ENCODE measurements at regions not wholly inside any gene's neighbourhood (a gene's known extent, or its start where the extent isn't known, plus 50 kb on each side); places are given as distances from the start of the nearest gene placed in this dataset.

DNA sequence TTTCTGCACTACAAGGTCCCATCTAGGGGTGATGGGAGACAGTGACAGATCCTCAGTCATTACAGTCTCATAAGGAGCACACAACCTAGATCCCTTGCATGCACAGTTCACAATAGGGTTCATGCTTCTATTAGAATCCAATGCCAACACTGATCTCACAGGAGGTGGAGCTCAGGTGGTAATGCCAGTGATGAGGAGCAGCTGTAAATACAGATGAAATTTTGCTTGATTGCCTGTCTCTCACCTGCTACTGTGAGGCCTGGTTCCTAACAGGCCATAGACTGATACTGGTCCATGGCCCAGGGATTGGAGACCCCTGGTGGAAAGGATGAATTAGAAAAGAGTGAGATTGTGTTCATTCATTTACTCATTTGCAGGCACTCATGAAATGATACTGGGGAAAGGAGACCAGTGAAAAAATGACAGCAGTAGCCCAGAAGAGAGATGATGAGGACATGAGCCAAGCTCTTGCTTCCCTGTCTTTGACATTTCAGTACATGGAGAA lies 251.6 kb upstream of the DUSP10 start:
- Histone ChIP-seq H3K9me3 (no peaks in the 10 kb centered on the region), H3K27me3 (replicated peaks; ENCODE audit: insufficient read depth) (no peaks in the 10 kb centered on the region), H3K4me3 (no peak overlapping the region), H3K4me1 (replicated peaks) (no peaks in the 10 kb centered on the region), H3K36me3 (no peaks in the 10 kb centered on the region), H3K27ac (no peak overlapping the region)
- intact Hi-C loops (cut with DNase I): no loop called here
- DNase-seq (ENCODE audit: low spot score): no peak
- TF ChIP-seq POLR2A (IDR thresholded peaks at IDR 0.05) (no peak), POLR2AphosphoS5 (IDR thresholded peaks at IDR 0.05) (no peak)
- TF ChIP-seq, protein P1, sequence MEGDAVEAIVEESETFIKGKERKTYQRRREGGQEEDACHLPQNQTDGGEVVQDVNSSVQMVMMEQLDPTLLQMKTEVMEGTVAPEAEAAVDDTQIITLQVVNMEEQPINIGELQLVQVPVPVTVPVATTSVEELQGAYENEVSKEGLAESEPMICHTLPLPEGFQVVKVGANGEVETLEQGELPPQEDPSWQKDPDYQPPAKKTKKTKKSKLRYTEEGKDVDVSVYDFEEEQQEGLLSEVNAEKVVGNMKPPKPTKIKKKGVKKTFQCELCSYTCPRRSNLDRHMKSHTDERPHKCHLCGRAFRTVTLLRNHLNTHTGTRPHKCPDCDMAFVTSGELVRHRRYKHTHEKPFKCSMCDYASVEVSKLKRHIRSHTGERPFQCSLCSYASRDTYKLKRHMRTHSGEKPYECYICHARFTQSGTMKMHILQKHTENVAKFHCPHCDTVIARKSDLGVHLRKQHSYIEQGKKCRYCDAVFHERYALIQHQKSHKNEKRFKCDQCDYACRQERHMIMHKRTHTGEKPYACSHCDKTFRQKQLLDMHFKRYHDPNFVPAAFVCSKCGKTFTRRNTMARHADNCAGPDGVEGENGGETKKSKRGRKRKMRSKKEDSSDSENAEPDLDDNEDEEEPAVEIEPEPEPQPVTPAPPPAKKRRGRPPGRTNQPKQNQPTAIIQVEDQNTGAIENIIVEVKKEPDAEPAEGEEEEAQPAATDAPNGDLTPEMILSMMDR (IDR thresholded peaks at IDR 0.05): no peak

DNA sequence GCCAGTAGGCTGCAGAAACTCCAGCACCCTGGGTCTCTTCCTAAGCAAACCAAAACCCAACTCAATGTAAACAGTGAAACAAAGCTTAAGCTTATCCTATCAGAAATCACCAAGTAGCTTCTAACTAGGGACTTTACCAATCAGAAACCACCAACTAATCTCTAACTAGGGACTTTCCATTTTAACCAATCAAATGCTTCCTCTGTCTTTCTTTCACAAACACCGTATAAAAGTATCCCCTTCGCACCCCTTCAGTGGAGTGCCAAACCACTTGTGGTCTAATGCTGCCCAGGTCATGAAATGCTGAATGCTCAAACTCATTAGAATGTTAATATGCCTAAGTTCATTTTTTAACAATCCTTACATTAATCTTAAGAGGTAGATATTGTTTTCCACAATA lies 250.5 kb upstream of the DUSP10 start:
- H3K27ac ChIP-seq: no peak overlapping the region
- no peak for DNase-seq (ENCODE audit: low spot score)
- H3K27me3 ChIP-seq (replicated peaks; ENCODE audit: insufficient read depth): no peaks in the 10 kb centered on the region
- no peak overlapping the region for H3K4me3 ChIP-seq
- H3K9me3 ChIP-seq: no peaks in the 10 kb centered on the region
- WGBS: 90% methylated on average over 2 of the region's 2 CpGs
- no peaks in the 10 kb centered on the region for H3K4me1 ChIP-seq (replicated peaks)
- no peaks in the 10 kb centered on the region for H3K36me3 ChIP-seq
- TF ChIP-seq POLR2A (IDR thresholded peaks at IDR 0.05) (no peak), POLR2AphosphoS5 (IDR thresholded peaks at IDR 0.05) (no peak)
- TF ChIP-seq, protein P1 (IDR thresholded peaks at IDR 0.05): no peak
- intact Hi-C loops (cut with DNase I): no loop called here

DNA sequence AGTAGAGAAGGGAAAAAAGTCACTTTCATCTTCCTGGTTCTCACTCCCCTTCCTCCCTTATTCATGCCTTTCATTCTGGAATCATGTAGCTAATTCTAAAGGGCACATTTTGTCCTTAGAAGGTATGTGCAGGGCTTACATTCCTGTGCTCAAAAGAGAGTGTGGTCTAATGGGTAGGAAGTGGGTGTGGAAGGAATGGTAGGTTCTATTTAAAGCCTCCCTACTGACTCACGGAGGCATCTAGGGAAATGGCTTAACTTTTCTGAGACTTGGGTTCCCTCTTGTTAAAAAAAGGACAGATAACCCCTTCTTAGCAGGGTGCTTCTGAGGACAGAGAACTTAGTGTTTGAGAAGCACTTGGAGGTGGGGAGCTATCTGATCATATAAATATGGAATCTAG lies 249.3 kb upstream of the DUSP10 start:
- TF ChIP-seq, protein P1 (IDR thresholded peaks at IDR 0.05): no peak
- no peaks in the 10 kb centered on the region for H3K9me3 ChIP-seq

DNA sequence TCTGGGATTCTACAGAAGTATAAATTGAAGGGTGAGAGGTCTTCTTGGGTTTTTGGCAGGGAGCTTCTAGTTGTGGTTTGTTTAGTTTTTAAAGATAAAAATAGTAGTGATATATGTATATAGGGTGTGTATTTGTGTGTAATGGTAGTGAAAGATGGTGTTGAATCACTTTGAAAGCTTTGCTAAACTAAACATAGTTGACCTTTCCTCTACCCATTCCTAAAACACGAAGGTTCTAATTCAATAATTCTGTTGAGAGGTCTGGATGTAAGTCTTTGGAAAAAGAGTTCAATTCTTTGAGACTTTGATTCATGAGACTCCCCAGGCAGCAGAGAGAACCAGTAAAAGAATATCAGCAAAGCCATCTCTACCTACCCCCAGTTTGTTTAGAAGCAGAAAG lies 247.9 kb upstream of the DUSP10 start:
- Histone ChIP-seq H3K9me3 (no peaks in the 10 kb centered on the region), H3K4me3 (no peak overlapping the region), H3K27ac (no peak overlapping the region), H3K36me3 (no peaks in the 10 kb centered on the region), H3K4me1 (replicated peaks) (no peaks in the 10 kb centered on the region), H3K27me3 (replicated peaks; ENCODE audit: insufficient read depth) (no peaks in the 10 kb centered on the region)
- DNase-seq (ENCODE audit: low spot score): no peak
- intact Hi-C loops (cut with DNase I): no loop called here
- TF ChIP-seq POLR2AphosphoS5 (IDR thresholded peaks at IDR 0.05) (no peak), POLR2A (IDR thresholded peaks at IDR 0.05) (no peak)
- TF ChIP-seq, protein P1 (IDR thresholded peaks at IDR 0.05): no peak
- 53% methylated on average over 1 of the region's 1 CpG for WGBS

More for the DNA sequence above, 249.3 kb upstream of the DUSP10 start:
- intact Hi-C loops (cut with DNase I): no loop called here
- 57% methylated on average over 1 of the region's 1 CpG for WGBS
- Histone ChIP-seq H3K4me3 (no peak overlapping the region), H3K27ac (no peak overlapping the region), H3K36me3 (no peaks in the 10 kb centered on the region), H3K27me3 (replicated peaks; ENCODE audit: insufficient read depth) (no peaks in the 10 kb centered on the region), H3K4me1 (replicated peaks) (no peaks in the 10 kb centered on the region)
- DNase-seq (ENCODE audit: low spot score): no peak

DNA sequence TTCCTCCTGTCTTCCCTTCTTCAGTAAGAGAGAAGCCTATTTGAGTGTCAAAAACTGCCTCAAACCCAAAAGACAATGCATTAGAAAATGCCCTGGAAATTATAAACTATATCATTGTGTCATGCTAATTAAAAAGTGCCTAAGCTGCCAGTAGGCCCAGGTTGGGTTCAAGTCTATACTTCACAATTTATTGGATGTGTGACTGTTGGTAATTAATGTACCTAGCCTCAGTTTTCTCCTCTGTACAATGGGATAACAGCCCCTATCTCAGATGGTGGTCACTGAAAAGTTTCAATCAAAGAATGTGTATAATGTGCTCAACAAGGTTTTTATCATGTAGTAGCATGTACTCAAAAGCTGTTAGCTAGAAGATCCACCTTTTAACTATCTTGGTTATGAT lies 246.9 kb upstream of the DUSP10 start:
- Histone ChIP-seq H3K4me3 (no peak overlapping the region), H3K9me3 (no peaks in the 10 kb centered on the region), H3K27me3 (replicated peaks; ENCODE audit: insufficient read depth) (no peaks in the 10 kb centered on the region), H3K36me3 (no peaks in the 10 kb centered on the region), H3K4me1 (replicated peaks) (no peaks in the 10 kb centered on the region), H3K27ac (no peak overlapping the region)
- TF ChIP-seq POLR2A (IDR thresholded peaks at IDR 0.05) (no peak), POLR2AphosphoS5 (IDR thresholded peaks at IDR 0.05) (no peak)
- TF ChIP-seq, protein P1 (IDR thresholded peaks at IDR 0.05): no peak
- no peak for DNase-seq (ENCODE audit: low spot score)
- intact Hi-C loops (cut with DNase I): no loop called here

Measured in prostate gland (tissue), 2 donors.